ENCODE measurements at regions not wholly inside any gene's neighbourhood (a gene's known extent, or its start where the extent isn't known, plus 50 kb on each side); places are given as distances from the start of the nearest gene placed in this dataset.

- no peak for ATAC-seq (ENCODE audit: insufficient read depth, low read depth)
- no peak overlapping the region for H3K9ac ChIP-seq (ENCODE audit: low read depth, low read length)
- H3K9me3 ChIP-seq (ENCODE audit: insufficient read depth, low read length, severe bottlenecking), result no peaks in the 10 kb centered on the region
- no peak for DNase-seq
- H3K4me2 ChIP-seq (ENCODE audit: insufficient read depth, low read length), result no peak overlapping the region
- TF ChIP-seq CTCF (IDR thresholded peaks at IDR 0.05; ENCODE audit: borderline replicate concordance, extremely low read depth, low read length, poor library complexity, severe bottlenecking), result no peak
- TF ChIP-seq EZH2 (IDR thresholded peaks at IDR 0.05; ENCODE audit: borderline replicate concordance, low read depth, low read length, severe bottlenecking), result no peak
- H3K4me3 ChIP-seq (ENCODE audit: low read depth in 1 of 2, low read length in 2 of 2), result no peak overlapping the region
- H3K27ac ChIP-seq (ENCODE audit: low read length), result no peak overlapping the region
- H2AFZ ChIP-seq (ENCODE audit: low read depth, low read length), result no peak overlapping the region
- H3K4me1 ChIP-seq (ENCODE audit: insufficient read depth, low read length), result no peaks in the 10 kb centered on the region
- H3K36me3 ChIP-seq (ENCODE audit: insufficient read depth, low read length), result no peaks in the 10 kb centered on the region
- no peaks in the 10 kb centered on the region for H3K27me3 ChIP-seq (ENCODE audit: insufficient read depth, low read length, poor library complexity)
- H3K79me2 ChIP-seq (ENCODE audit: insufficient read depth, low read length), result no peaks in the 10 kb centered on the region
- no peaks in the 10 kb centered on the region for H4K20me1 ChIP-seq (ENCODE audit: insufficient read depth, low read length)
Observed at GRCh38 chr12:91940826-91941570, 204.6 kb downstream of the BTG1 start.

- no peak overlapping the region for H3K4me2 ChIP-seq (ENCODE audit: insufficient read depth, low read length)
- ATAC-seq (ENCODE audit: insufficient read depth, low read depth) (no peak), DNase-seq (no peak)
- no peak overlapping the region for H3K4me3 ChIP-seq (ENCODE audit: low read depth in 1 of 2, low read length in 2 of 2)
- no peaks in the 10 kb centered on the region for H3K36me3 ChIP-seq (ENCODE audit: insufficient read depth, low read length)
- H3K9me3 ChIP-seq (ENCODE audit: insufficient read depth, low read length, severe bottlenecking), result no peaks in the 10 kb centered on the region
- H4K20me1 ChIP-seq (ENCODE audit: insufficient read depth, low read length), result no peaks in the 10 kb centered on the region
- H3K27me3 ChIP-seq (ENCODE audit: insufficient read depth, low read length, poor library complexity), result no peaks in the 10 kb centered on the region
- no peak overlapping the region for H2AFZ ChIP-seq (ENCODE audit: low read depth, low read length)
- no peak overlapping the region for H3K9ac ChIP-seq (ENCODE audit: low read depth, low read length)
- no peak for TF ChIP-seq CTCF (IDR thresholded peaks at IDR 0.05; ENCODE audit: borderline replicate concordance, extremely low read depth, low read length, poor library complexity, severe bottlenecking)
- no peak for TF ChIP-seq EZH2 (IDR thresholded peaks at IDR 0.05; ENCODE audit: borderline replicate concordance, low read depth, low read length, severe bottlenecking)
- H3K79me2 ChIP-seq (ENCODE audit: insufficient read depth, low read length), result no peaks in the 10 kb centered on the region
- H3K27ac ChIP-seq (ENCODE audit: low read length), result no peak overlapping the region
- no peaks in the 10 kb centered on the region for H3K4me1 ChIP-seq (ENCODE audit: insufficient read depth, low read length)
Observed at GRCh38 chr12:91940322-91940721, 205.3 kb downstream of the BTG1 start.

- ATAC-seq (ENCODE audit: insufficient read depth, low read depth), result no peak
- Histone ChIP-seq H3K9ac (ENCODE audit: low read depth, low read length) (no peak overlapping the region), H3K4me1 (ENCODE audit: insufficient read depth, low read length) (no peaks in the 10 kb centered on the region), H3K4me2 (ENCODE audit: insufficient read depth, low read length) (no peak overlapping the region), H3K27ac (ENCODE audit: low read length) (no peak overlapping the region), H3K27me3 (ENCODE audit: insufficient read depth, low read length, poor library complexity) (no peaks in the 10 kb centered on the region), H3K79me2 (ENCODE audit: insufficient read depth, low read length) (no peaks in the 10 kb centered on the region), H4K20me1 (ENCODE audit: insufficient read depth, low read length) (no peaks in the 10 kb centered on the region), H2AFZ (ENCODE audit: low read depth, low read length) (no peak overlapping the region), H3K9me3 (ENCODE audit: insufficient read depth, low read length, severe bottlenecking) (no peaks in the 10 kb centered on the region), H3K4me3 (ENCODE audit: low read depth in 1 of 2, low read length in 2 of 2) (no peak overlapping the region), H3K36me3 (ENCODE audit: insufficient read depth, low read length) (no peaks in the 10 kb centered on the region)
- no peak for DNase-seq
- TF ChIP-seq EZH2 (IDR thresholded peaks at IDR 0.05; ENCODE audit: borderline replicate concordance, low read depth, low read length, severe bottlenecking) (no peak), CTCF (IDR thresholded peaks at IDR 0.05; ENCODE audit: borderline replicate concordance, extremely low read depth, low read length, poor library complexity, severe bottlenecking) (no peak)
Observed at GRCh38 chr12:91937706-91938105, 207.9 kb downstream of the BTG1 start.
